Activated naive CD8-positive, alpha-beta T cell (primary cell): ENCODE measurements at regions not wholly inside any gene's neighbourhood (a gene's known extent, or its start where the extent isn't known, plus 50 kb on each side); places are given as distances from the start of the nearest gene placed in this dataset.

ENCODE experiments used
- H3K27ac Mint-ChIP-seq: one replicate; pipeline ENCODE4 v1.8.0; 2021; ENCODE audit warnings: mixed read lengths
- H3K27me3 Mint-ChIP-seq: one replicate; pipeline ENCODE4 v1.8.0; 2021; ENCODE audit warnings: mixed read lengths
- H3K36me3 Mint-ChIP-seq: one replicate; pipeline ENCODE4 v1.8.0; 2021; ENCODE audit warnings: mixed read lengths
- H3K4me1 Mint-ChIP-seq: one replicate; pipeline ENCODE4 v1.8.0; 2021; ENCODE audit warnings: low read depth, mixed read lengths
- H3K4me3 Mint-ChIP-seq: one replicate; pipeline ENCODE4 v1.8.0; 2021; ENCODE audit warnings: mild to moderate bottlenecking, mixed read lengths
- H3K9me3 Mint-ChIP-seq: one replicate; pipeline ENCODE4 v1.8.0; 2021; ENCODE audit warnings: low read depth, mixed read lengths

DNA sequence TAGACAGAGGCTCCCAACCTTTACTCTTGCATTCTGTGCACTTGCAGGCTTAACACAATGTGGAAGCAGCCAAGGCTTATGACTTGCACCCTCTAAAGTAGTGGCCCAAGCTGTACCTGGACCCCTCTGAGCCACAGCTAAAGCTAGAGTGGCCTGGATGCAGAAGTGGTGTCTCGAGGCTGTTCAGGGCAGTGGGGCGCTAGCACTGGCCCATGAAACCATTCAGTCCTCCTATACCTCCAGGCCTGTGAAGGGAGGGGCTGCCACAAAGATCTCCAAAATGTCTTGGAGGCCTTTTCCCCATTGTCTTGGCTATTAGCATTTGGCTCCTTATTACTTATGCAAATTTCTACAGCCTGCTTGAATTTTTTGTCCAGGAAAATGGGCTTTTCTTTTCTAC is 207.7 kb downstream of the OSR1 start:
- no peaks in the 10 kb centered on the region for H3K36me3 Mint-ChIP-seq
- H3K4me3 Mint-ChIP-seq = no peak overlapping the region
- H3K27me3 Mint-ChIP-seq = peaks cover 1% of the 10 kb centered on the region
- H3K9me3 Mint-ChIP-seq = peaks cover 18% of the 10 kb centered on the region
- no peaks in the 10 kb centered on the region for H3K4me1 Mint-ChIP-seq
- no peak overlapping the region for H3K27ac Mint-ChIP-seq

- no peaks in the 10 kb centered on the region for H3K27me3 Mint-ChIP-seq
- H3K9me3 Mint-ChIP-seq = peaks cover 6% of the 10 kb centered on the region
- H3K27ac Mint-ChIP-seq = no peak overlapping the region
- no peak overlapping the region for H3K4me3 Mint-ChIP-seq
- H3K4me1 Mint-ChIP-seq = no peaks in the 10 kb centered on the region
- H3K36me3 Mint-ChIP-seq = no peaks in the 10 kb centered on the region
These were observed 211.6 kb downstream of the OSR1 start for GRCh38 chr2:19146867-19147266.

GRCh38 chr2:19141234-19142004 is 217.0 kb downstream of the OSR1 start:
- H3K27me3 Mint-ChIP-seq = no peaks in the 10 kb centered on the region
- no peaks in the 10 kb centered on the region for H3K36me3 Mint-ChIP-seq
- H3K4me3 Mint-ChIP-seq = no peak overlapping the region
- H3K4me1 Mint-ChIP-seq = no peaks in the 10 kb centered on the region
- H3K27ac Mint-ChIP-seq = no peak overlapping the region
- no peaks in the 10 kb centered on the region for H3K9me3 Mint-ChIP-seq

DNA sequence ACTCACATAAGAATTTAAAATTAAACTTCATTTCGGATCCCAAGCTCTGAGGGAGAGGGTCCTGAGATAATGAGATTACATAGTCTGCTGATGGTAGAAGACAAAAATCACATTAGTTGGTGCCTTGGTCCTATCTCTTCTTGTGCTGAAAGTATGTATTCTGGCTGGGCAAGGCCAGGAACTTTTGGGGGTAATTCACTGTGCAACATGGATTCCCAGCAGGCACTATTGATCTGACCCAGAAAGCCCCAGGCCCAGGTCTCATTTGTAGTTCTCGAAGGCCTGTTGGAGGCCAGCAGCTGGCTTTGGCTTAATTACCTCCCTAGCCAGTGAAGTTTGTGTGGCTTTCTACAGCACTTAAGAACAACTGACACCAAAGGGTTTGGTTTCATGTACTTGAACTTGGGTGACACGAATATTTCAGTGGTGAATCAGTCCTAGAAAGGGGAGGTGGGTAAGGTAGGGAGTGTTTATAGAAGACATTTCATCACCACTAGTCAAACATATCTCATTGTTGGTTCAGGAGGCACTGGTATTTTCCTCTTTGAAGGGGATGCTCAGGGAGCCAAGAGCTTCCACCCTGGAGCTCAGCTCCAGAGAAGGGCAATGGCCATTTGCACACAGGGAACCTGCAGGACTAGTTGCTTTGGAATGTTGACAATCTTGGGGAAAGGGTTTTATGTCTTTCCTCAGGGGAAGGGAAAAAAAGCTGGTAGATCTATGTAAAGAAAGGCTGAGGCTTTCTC is 217.8 kb downstream of the OSR1 start:
- no peaks in the 10 kb centered on the region for H3K4me1 Mint-ChIP-seq
- no peak overlapping the region for H3K27ac Mint-ChIP-seq
- H3K9me3 Mint-ChIP-seq = no peaks in the 10 kb centered on the region
- no peaks in the 10 kb centered on the region for H3K36me3 Mint-ChIP-seq
- H3K27me3 Mint-ChIP-seq = no peaks in the 10 kb centered on the region
- H3K4me3 Mint-ChIP-seq = no peak overlapping the region

DNA sequence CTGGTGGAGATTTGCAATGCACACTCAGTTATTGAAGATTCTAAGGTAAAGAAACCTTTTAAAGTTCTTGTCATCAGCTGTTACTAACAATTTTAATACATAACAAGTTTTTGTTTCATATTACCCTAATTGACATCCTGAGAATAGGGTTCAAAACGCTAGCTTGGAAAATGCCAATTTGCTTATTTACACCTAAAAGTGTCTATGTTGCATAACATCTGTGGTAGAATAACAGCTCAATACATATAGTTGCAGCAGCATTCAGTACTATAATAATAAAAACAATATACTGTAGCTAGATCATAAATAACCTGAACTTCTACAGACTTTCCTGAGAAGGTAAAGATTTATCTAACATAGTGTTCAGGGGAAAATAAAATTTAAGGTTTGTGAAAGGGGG is 219.0 kb downstream of the OSR1 start:
- Mint-ChIP-seq H3K36me3 (no peaks in the 10 kb centered on the region), H3K27ac (no peak overlapping the region), H3K4me1 (no peaks in the 10 kb centered on the region), H3K9me3 (no peaks in the 10 kb centered on the region), H3K4me3 (no peak overlapping the region), H3K27me3 (no peaks in the 10 kb centered on the region)

GRCh38 chr2:19138264-19138825 is 220.1 kb downstream of the OSR1 start:
- Mint-ChIP-seq H3K27me3 (no peaks in the 10 kb centered on the region), H3K27ac (no peak overlapping the region), H3K4me3 (no peak overlapping the region), H3K36me3 (no peaks in the 10 kb centered on the region), H3K9me3 (peaks cover 3% of the 10 kb centered on the region), H3K4me1 (no peaks in the 10 kb centered on the region)

GRCh38 chr2:19137433-19137832 is 221.0 kb downstream of the OSR1 start:
- H3K4me3 Mint-ChIP-seq = no peak overlapping the region

GRCh38 chr2:19132967-19133366 is 225.5 kb downstream of the OSR1 start:
- H3K9me3 Mint-ChIP-seq = peaks cover 3% of the 10 kb centered on the region
- no peaks in the 10 kb centered on the region for H3K27me3 Mint-ChIP-seq
- H3K4me1 Mint-ChIP-seq = peaks cover 3% of the 10 kb centered on the region
- H3K27ac Mint-ChIP-seq = no peak overlapping the region
- no peak overlapping the region for H3K4me3 Mint-ChIP-seq
- H3K36me3 Mint-ChIP-seq = no peaks in the 10 kb centered on the region

More at GRCh38 chr2:19137433-19137832, 221.0 kb downstream of the OSR1 start:
- Mint-ChIP-seq H3K27ac (no peak overlapping the region), H3K9me3 (peaks cover 3% of the 10 kb centered on the region), H3K4me1 (no peaks in the 10 kb centered on the region), H3K27me3 (no peaks in the 10 kb centered on the region), H3K36me3 (no peaks in the 10 kb centered on the region)

DNA sequence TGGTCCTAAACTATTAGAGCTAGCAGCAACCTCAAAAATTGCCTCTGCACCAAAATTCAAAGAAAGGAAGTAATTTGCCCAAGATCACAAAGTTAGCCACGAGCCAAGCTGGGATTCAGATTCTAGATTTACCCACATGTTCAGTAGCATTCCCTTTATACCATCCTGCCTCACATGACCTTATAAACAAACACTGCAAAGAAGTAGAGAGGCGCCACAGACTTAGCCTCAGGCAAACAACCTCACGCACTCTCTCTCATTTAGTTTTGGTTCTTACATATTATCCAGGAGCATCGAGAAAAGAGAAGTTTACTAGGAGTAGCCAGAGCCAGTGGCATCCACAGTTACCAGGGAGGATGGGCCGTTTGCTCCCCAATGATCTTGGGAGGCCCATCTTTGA is 226.6 kb downstream of the OSR1 start:
- no peak overlapping the region for H3K27ac Mint-ChIP-seq
- no peaks in the 10 kb centered on the region for H3K27me3 Mint-ChIP-seq
- H3K4me3 Mint-ChIP-seq = no peak overlapping the region

DNA sequence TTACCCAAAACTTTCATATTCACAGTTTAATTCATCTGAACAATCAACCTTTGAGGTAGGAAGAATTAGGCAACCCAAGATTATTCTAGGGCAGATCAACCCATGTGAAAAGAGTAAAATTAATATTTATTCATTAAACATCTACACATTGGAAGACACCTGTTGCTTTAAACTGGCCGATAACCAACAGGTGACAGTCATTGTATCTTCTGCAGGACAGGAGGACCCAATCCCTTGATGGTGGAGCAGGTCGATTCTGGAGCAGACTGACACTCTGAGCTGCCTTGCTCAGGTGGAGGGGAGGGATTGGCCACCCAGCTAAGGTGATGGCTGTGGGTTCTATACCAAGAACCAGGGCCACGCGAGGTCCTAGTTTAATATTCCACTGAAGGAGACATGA is 230.3 kb downstream of the OSR1 start:
- no peaks in the 10 kb centered on the region for H3K27me3 Mint-ChIP-seq
- H3K27ac Mint-ChIP-seq = no peak overlapping the region
- no peaks in the 10 kb centered on the region for H3K9me3 Mint-ChIP-seq
- peaks cover 3% of the 10 kb centered on the region for H3K4me1 Mint-ChIP-seq
- no peak overlapping the region for H3K4me3 Mint-ChIP-seq
- no peaks in the 10 kb centered on the region for H3K36me3 Mint-ChIP-seq

More for the DNA sequence above, 226.6 kb downstream of the OSR1 start:
- H3K9me3 Mint-ChIP-seq = peaks cover 3% of the 10 kb centered on the region
- no peaks in the 10 kb centered on the region for H3K36me3 Mint-ChIP-seq
- H3K4me1 Mint-ChIP-seq = peaks cover 3% of the 10 kb centered on the region

- H3K4me1 Mint-ChIP-seq = peaks cover 3% of the 10 kb centered on the region
- H3K9me3 Mint-ChIP-seq = no peaks in the 10 kb centered on the region
- H3K27ac Mint-ChIP-seq = no peak overlapping the region
- no peaks in the 10 kb centered on the region for H3K27me3 Mint-ChIP-seq
- no peaks in the 10 kb centered on the region for H3K36me3 Mint-ChIP-seq
- no peak overlapping the region for H3K4me3 Mint-ChIP-seq
These were observed 230.8 kb downstream of the OSR1 start for GRCh38 chr2:19127616-19128015.

GRCh38 chr2:19125901-19126680 is 232.3 kb downstream of the OSR1 start:
- no peaks in the 10 kb centered on the region for H3K27me3 Mint-ChIP-seq
- H3K4me3 Mint-ChIP-seq = no peak overlapping the region
- no peaks in the 10 kb centered on the region for H3K36me3 Mint-ChIP-seq
- peaks cover 3% of the 10 kb centered on the region for H3K4me1 Mint-ChIP-seq
- no peak overlapping the region for H3K27ac Mint-ChIP-seq
- no peaks in the 10 kb centered on the region for H3K9me3 Mint-ChIP-seq

DNA sequence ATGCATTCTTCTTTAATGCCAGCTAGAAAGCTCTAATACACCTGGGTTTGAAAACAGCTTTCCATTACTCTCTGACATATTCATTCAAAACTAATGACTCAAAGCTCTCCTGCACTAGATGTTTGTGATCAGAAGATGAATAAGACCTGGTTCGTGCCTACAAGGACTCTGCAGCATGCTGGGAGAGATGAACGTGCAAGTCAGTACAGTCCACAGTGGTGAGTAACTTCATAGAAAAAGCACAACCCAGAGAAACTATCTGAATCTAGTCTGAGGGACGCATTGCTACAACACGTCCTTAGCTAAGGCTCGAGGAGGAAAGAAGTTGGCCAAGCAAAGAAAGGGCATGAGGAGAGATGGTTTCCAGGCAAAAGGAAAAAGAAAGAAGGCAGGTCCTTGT is 234.3 kb downstream of the OSR1 start:
- Mint-ChIP-seq H3K9me3 (no peaks in the 10 kb centered on the region), H3K36me3 (no peaks in the 10 kb centered on the region), H3K4me1 (no peaks in the 10 kb centered on the region), H3K27ac (no peak overlapping the region), H3K4me3 (no peak overlapping the region), H3K27me3 (no peaks in the 10 kb centered on the region)

DNA sequence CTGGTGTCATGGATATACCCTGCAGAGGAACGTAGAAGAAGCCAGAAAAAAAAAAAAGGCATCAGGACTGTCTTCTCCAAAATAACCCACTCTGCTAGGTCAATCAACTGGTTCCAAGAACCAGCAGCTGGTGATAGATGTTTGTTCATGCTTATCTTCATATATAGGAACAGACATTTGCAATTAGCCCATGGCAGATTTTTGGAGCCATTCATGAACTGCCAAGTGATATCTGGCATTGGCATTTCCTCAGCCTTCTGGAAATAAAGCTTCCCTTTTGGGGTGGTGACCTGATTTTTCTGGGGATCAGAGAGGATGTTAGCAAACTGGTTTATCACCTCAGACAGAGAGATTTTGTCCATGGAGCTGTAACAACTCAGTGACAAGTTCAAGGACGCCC is 234.9 kb downstream of the OSR1 start:
- no peaks in the 10 kb centered on the region for H3K27me3 Mint-ChIP-seq
- no peaks in the 10 kb centered on the region for H3K9me3 Mint-ChIP-seq
- H3K4me3 Mint-ChIP-seq = no peak overlapping the region
- no peak overlapping the region for H3K27ac Mint-ChIP-seq
- H3K36me3 Mint-ChIP-seq = no peaks in the 10 kb centered on the region
- H3K4me1 Mint-ChIP-seq = no peaks in the 10 kb centered on the region

DNA sequence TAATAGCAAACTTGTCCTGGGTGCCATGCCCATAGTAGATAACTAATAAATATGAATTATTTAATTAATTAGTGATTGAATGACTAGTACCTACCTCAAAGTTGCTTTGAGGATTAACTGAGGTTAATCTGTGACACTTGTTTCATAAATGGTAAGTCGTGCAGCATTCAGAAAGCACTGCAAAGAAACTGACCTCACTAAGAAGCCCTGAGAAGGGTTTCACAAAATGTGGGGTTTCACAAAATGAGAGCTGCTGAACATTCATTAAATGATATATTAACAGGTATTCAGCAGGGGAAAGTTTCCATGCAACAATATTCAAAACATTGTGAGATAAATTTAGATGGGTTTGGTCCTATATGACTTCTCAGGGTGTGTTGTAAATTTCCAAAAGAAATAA is 236.2 kb downstream of the OSR1 start:
- H3K9me3 Mint-ChIP-seq = no peaks in the 10 kb centered on the region
- H3K4me3 Mint-ChIP-seq = no peak overlapping the region
- peaks cover 2% of the 10 kb centered on the region for H3K36me3 Mint-ChIP-seq
- H3K27ac Mint-ChIP-seq = no peak overlapping the region
- no peaks in the 10 kb centered on the region for H3K4me1 Mint-ChIP-seq
- H3K27me3 Mint-ChIP-seq = no peaks in the 10 kb centered on the region
